Inflammatory macrophage (primary cell): ENCODE measurements at regions not wholly inside any gene's neighbourhood (a gene's known extent, or its start where the extent isn't known, plus 50 kb on each side); places are given as distances from the start of the nearest gene placed in this dataset.

Experiments used
- DNase-seq, 2 donors: peaks; one replicate each; pipeline ENCODE4 v3.0.0-alpha.2; 2020 to 2022

DNA sequence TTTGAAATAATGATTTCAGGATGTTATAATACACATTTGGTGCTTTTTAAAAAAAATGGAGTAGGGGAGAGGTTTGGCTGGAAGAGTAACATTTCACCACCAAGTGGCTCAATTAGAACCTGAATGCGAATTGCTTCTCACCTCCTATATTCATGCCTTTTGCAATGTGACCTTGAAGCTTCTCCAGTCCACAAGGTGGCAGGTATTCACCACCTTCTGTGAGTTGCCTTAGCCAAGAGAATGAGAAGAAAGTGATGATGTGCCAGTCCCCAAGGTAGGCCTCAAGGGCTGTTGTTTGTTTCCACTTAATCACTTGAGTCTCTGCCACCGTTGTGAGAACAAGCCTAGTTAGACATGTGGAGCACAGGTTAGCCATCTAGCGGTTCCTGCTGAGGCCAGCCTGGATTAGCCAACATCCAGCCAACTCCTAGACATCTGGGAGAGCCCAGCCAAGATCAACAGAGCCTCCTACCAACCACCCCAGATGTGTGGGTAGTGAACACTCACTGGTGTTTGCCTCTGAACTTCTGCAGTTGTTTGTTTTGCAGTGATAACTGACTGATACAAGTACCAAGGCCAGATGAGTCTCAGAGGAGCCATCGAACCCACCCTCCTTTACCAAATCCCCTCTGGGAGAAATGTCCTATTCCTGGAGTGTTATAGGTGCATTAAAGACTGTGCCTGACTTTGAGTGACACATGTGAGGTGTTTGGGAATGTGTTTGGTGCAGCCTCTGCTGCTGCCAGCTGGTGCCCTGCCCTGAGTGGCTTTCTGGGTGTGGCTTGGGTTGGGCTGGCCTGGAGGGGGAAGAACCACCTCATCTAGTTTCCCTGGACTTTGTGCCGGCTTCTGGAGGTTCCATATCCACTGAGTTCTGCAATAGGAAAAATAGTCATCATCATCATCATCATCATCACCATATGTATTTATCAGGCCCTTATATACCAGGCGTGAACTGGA is 132.5 kb upstream of the RFLNA start:
- no peak for DNase-seq

DNA sequence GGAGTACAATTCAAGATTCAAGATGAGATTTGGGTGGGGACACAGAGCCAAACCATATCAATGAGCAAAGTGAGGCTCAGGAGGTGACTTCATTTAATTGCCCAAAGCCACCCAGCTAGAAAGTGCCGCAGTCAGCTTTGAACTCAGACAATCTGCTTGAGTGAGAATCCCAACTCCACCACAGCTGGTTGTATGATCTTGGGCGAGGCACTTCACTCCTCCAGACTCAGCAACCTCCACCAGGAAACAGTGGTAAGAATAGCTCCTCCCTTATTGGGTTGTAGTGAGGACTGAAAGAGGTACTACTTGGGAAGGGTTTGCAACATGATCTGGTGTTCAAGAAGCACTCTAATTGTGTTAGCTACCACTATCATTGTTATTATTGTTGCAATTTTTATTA is 129.2 kb upstream of the RFLNA start:
- DNase-seq: peak in 1 of 2 donors; percentile 40

DNA sequence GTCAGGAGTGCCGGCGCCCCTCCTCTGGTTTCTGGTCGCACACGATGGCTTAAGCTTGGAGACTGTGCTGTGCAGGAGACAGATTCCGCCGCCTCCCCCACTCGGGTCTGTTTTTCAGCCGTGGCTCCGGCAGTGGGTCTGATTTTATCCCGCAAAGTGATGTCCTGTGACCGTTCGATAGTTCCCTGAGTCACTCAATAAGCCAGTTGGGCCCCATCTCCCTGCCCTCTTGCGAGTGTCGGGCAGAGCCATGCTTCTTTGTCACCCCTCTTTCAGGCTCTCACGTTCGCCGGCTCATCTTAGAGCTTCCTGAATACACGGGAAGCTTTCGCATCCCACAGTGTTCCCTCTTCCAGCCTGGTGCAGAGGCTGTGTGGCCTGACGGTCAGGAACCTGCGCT is 127.8 kb upstream of the RFLNA start:
- DNase-seq: no peak

DNA sequence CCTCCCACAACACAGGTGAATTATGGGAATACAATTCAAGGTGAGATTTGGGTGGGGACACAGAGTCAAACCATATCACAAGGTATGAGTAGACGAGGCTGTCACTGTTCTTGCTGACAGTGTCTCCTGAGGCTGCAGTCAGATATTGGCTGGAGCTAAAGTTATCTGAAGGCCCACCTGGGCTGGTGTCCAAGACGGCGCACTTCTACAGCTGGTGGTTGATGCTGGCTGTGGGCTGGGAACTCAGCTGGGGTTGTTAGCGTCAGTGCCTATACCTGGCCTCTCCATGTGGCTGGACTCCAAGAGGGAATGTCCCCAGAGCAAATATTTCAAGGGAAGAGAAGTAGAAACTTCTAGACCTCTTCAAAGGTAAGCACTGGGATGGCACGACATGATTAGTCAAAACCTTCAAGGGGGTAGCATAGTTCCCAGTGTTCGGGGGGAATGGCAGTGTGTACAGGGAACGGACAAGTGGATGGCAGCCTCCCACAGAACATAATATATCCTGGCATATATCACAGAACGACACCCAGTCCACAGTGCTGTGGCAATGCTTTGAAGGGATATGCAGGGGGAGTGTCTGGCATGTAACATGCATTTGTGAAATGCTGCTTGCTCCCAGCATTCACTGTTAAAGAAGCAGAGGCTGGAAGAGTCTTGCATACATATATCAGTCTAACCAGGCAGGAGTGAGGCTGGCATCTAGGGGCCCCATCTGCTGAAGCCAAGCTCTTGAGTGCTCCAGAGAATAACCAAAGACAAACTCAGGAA is 126.7 kb upstream of the RFLNA start:
- DNase-seq: no peak

DNA sequence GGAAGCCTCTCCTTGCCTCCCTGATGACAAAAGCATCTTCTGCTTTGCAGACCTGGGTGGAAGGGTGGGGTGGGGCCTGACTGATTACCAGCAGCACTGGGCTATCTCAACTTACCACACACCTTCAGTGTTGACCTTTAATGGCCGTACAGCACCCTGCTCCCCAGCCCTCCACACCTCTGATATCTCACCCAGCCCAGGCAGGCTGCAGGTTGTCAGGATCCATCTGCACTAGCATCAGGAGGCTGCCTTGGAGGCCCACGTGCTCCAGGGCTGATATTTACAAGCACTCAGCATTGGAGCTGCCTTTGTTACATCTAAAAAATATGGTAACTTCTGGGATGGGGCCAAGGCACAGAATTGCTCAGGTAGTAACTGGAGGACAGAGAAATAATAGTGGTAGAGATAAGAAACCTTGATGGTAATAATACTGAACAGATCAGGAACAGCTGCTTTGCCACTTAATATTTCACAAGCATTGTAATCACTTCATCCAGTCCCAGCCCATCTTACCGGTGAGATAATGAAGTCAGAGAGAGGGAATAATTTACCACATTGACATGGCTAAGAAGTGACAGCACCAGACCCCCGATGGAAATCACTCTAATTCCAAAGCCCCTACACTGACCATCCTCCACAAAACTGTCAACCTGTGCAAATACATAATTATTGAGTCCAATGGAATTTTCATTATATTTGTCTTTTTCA is 125.2 kb upstream of the RFLNA start:
- no peak for DNase-seq

DNA sequence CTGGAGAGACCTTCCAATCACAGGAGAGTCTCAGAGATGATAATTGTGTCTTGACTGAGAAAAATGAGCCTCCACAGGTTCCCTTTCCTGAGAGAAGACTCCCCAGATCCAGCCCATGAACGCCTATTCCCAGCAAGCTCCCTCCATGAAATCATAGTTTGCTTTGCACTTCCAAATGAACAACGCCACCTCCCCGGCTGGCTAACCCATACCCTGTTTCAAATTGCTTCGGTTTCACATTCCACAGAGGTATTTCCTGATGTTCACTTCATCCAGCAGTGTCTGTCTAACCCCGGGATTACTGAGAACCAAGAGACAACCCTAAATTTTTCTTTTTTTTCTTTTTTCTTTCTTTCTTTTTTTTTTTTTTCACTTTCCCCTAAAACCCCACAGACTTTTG is 124.1 kb upstream of the RFLNA start:
- no peak for DNase-seq

DNA sequence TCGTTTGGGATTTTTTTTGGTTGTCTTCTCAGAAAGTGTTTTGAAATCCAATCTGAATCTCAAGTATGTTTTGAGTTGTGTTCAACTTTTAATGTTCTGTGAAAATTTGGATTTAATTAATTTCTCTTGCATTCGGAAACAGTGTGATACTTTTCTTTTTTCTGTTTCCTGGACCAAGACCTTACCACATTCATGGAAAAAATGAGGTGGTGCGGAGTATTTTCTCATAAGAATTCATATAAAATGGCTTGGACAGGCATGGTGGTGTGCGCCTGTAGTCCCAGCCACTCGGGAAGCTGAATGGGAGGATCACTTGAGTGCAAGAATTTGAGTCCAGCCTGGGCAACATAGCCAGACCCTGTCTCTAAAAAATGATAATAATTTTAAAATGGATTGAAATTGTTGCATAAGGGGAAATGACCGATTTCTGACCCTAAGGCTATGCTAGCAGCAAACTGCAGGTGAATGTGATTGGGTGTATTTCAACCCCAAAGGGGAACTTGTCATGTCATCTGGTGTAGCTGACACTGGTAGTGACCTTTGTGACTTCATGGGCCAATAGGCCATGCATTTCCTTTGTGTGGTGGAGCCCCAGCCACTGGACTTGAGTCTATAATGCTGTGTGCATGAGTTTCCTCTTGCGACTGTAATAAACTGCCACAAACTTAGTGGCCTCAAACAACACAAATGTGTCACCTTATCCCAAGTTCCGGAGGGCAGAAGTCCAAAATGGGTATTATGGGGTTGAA is 123.5 kb upstream of the RFLNA start:
- DNase-seq: peak; percentile 86 to 92

DNA sequence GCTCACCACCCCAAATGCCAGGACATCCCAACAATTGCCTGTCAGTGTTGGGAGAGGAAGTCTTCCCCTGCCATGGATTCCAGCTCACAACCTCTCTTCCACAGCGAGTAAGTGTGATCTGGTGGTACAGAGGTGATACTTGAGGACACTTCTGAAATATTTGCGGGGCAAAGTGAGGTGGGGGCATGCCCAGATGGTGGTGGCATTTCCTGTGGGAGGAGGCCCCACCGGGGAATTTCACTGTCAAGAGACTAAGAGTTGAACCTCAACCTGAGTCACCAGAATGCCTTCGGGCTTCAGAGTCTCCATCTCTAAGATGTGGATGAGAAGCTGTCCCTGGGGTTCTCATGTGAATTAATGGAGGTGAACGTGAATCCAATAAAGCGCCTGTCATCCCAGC is 122.3 kb upstream of the RFLNA start:
- no peak for DNase-seq

DNA sequence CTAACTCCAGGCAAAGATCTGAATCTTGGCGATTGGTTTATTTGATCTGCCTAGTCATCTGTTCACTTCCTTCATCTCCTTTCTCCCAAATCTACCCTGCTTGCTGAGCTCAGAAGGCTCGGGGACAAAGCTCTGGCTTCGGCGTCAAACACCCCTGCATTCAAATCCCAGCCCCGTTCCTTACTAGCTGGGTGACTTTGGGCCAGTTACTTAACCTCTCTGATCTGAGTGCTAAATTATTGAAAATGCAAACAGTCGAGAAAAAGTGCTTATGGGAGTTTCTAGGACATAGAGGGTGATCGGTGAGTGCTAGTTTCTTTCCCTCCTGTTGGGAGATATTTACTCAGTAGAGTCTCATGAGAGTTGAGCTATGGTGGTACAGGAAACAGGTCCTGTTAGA is 121.2 kb upstream of the RFLNA start:
- DNase-seq: no peak

DNA sequence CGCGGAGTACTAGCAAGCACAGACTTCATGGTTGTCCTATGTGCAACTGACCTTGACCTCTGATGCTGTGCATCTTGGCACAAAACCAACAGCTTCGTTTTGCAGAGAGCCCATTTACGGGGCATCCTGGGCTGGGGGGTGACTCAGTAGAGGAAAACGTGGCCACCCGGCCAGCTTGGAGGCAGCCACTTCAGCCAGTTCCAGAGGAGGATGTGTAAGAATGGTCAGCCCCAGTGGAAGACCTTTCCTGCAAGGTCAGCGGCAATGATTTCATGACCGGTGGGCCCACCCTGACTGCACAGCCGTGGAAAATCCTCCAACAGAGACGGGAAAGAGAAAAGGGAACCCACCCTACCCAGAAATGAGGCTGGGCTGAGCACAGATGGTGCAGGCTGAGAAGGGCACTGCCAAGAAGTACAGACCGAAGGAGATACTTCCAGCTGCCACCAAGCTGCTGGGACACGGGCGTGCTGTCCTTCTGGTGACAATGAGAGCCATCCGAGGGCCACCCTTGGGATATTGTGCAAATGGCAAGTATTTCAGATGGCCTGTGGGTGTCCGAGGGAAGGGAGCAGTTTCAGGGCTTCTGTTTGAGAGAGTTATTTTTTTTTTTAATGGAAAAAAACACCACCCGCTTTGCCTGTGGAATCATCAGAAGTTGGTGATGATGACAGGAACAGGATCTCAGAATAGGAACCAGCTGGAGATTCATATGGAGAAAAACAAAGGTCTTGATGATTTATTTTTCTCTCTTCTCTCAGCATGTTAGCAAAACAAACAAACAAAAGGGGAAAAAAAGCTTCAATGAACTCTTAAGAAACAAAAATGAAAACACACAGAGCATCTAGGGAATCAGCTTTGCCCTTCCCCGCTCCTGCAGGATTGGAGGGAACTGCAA is 120.2 kb upstream of the RFLNA start:
- no peak for DNase-seq

DNA sequence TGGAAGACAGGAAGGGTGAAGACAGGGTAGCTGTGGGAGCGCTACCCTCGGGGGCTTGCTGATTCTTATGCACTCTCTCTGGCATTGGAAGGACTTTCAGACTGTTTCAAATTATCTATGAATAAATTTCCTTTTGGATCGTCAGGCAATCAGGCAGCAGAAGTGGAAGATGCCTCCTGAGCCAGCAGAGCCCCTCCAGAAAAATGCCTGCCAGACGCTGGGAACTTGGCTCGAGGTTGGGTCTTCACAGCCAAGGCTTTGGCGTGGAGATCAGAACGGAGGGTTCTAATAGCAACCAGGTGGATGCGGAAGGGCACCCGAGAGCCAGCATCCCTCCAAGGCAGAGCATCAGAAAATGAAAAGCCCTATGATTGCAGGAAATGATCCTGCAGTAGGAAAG is 119.2 kb upstream of the RFLNA start:
- DNase-seq: no peak

DNA sequence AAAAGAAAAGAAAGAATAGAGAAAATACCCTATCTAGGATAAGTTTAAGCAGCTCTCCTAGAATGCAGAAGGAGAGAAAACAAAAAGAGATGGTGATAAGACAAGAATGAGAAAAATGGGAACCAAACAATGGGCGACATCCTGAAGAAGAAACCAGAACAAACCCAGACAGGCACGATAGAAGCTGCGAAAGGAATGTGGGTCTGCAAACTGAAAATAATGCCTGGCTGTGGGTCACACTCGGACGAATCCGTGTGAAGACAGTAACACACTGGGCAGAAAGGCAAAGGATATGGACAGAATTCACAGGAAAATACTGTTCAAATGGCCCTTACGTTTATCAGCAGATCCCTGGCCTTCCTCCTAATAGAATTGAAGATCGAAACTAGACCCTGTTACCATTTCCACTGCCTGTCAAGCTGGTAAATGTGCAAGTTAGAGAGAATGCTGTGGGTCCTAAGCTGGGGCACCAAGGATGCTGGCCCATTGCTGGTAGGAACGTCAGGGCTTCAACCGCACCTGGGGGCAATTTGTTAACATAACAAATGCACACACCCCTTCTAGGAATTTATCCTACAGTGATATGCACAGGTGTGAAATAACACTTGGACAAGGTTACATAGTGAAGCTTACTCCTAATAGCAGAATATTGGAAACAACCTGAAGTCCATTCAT is 117.5 kb upstream of the RFLNA start:
- no peak for DNase-seq

DNA sequence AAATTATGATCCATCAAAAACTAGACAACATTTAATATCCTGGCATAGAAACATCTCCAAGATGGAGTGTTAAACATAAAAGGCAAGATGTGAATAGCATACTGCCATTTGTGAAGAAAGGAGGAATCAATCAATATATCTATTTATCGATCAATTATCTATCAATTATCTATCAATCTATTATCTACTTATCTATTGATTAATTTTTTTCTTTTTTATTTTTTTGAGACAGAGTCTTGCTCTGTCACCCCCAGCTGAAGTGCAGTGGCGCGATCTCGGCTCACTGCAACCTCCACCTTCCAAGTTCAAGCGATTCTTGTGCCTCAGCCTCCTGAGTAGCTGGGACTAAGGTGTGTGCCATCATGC is 117.0 kb upstream of the RFLNA start:
- no peak for DNase-seq

DNA sequence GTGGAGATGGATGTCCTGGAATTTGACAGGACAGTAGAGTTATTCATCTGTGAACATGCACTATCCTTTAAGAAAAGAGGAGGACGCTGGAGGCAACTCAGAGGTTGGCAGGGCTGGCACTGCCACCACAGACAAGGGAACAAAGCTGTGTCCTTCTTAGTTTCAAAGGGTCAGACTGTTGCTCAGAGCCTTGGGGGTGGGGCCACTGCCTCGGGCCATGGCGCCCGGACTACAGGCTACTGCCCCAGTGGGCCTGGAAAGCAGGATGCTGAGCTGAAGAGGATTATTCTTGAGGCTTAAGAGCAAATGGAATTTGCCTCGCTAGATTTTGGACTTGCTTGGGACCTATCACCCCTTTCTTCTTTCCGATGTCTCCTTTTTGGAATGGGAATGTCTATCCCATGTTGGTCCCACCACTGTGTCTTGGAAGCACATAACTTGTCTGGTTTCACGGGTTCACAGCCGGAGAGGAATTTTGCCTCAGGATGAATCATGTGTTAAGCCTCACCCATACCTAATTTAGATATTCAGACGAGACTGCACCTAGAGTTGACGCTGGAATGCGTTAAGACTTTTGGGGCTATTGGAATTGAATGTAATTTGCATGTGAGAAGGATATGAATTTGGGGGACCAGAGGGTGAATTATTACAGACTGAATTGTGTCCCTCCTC is 114.8 kb upstream of the RFLNA start:
- no peak for DNase-seq

DNA sequence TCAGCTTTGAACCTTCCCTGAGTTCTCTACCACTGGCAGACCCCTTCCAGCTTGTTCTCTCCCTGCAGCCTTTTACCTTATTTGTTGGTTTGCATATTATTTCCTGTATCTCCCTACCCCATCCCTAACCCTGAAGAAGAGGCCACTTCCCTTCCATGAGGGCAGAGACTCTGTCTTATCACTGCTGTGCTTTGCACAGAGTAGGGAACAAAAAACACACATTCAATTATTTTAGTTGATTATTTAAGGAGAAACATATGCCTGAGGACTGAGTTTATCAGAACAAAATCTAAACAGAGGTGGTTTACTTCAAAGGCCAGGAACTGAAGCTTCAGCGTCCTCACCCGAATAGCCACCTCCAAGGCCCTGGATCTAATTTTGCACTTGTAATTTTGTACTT is 111.7 kb upstream of the RFLNA start:
- DNase-seq: no peak

DNA sequence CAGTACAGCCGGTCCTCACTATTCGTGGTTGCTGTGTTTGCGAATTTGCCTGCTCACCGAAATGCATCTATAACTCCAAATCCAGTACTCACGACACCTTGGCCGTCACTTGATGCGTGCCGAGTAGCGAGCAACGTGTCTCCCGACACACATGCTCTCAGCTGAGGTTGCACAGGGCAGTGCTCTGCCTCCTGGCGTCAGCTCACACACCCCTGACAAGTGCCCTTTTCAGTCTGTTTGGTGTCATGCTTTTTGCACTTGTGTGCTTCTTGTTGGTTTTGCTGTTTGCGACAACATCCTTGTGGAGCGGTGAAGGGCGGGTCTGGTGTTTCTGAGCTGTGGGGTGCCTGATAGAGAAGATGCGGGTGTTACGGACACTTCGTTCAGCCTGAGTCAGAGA is 110.4 kb upstream of the RFLNA start:
- no peak for DNase-seq

DNA sequence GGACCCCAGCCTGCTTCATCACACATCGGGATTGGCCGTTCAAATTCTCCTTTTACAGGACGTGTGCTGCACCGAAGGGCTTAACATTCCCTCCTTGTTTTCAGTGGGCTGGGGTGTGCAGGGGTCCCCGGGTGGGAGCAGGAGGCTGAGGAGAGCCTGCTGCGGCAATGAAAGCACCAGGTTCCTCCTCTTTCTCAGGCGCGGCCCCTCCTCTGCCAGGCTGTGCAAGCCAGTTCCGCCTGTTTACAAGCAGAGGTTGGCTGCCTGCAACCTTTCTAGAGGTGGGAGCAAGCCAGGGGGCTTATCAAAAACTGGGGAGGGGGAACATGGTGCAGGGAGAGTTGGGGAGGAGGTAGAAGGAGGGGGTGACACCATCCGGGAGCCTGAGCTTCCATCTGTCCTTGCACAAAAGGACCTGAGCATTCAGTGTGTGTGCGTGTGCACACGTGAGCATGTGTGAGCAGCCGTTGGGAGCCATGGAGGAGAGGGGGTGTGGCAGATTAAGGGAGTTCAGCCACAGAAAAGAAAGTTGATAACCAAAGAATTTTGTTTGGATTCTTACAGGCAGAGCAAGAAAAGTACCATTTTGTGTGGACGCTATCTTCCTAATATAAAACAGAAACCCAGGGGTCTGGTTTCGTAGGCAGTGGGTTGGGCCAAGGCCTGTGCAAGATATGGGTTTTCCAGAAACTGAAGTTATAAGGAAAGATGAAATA is 108.8 kb upstream of the RFLNA start:
- DNase-seq: no peak

DNA sequence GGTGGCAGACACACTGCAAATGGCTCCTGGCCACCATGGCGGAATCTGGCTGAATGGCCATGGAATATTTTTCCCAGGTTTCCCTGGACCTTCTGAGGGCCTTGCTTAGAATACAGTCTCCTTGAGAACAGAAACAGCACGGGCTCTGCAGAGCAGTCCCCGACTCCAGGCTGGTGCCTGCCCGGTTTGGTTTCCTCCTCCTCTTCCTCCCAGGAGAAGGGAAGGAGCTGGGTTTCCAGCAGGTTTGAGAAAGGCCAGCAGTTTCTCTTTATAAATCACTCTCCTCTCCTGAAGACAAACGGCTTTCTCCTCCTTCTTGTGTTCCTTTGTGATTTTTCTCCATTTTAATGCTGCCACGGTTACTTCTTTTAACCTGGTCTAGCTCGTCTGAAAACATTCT is 106.8 kb upstream of the RFLNA start:
- no peak for DNase-seq

DNA sequence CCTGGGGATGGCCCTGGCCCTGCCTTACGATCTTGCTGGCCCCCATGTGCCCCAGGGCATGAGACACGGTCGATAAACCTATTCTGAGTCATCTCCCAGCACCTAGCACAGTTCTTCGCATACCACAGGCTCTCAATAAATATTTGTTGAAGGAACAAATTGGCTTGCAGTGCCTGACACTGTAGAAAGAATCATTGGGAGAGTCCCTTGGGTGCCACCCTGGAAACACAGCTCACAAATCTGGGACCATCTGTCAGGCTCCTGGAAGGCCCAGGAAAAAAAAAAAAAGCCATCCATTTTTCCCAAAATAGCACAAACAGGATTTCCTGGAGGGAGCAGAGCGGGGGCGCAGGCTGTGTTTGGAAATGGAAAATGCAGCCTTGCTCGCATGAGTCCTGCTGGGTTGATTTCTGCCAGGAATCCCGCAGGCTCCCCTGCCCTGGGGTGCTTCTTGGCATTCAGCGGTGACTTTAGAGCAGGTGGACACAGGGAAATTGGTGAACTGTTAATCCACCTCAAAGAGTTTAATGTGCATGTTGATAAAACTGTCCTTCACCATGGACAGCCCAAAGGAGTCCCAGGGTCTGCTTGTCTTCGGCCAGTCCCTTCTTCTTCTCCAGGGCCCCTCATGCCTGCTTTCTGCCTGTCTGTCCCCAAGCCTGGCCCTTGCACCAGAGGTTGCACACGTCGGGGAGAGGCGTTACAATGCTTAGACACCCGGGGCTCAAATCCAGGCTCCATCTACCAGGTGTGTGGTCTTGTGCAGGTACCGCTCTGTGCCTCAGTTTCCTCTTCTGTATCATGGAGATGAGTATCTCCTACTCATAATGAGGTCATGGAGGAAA is 106.1 kb upstream of the RFLNA start:
- DNase-seq: no peak
